Midbrain (tissue), 1 donor: ENCODE measurements at regions not wholly inside any gene's neighbourhood (a gene's known extent, or its start where the extent isn't known, plus 50 kb on each side); places are given as distances from the start of the nearest gene placed in this dataset.
"Not testable (repeated sequence)": the region's sequence is repeated elsewhere in the genome, so short reads cannot be mapped to it uniquely, and the experiment has no call there.

Source experiments
- DNase-seq: peaks from one replicate; lab custom pipeline; 2025; lab: John Stamatoyannopoulos, UW

- DNase-seq = no peak
Observed at GRCh38 chr3:137116619-137117018, 158.8 kb downstream of the IL20RB start.

GRCh38 chr3:137121704-137122314 lies 164.0 kb downstream of the IL20RB start:
- no peak for DNase-seq

- DNase-seq = no peak
Observed at GRCh38 chr3:137131081-137131480, 173.3 kb downstream of the IL20RB start.

GRCh38 chr3:137134431-137134830 lies 176.6 kb downstream of the IL20RB start:
- DNase-seq = no peak

GRCh38 chr3:137148406-137148805 lies 190.6 kb downstream of the IL20RB start:
- DNase-seq = no peak

GRCh38 chr3:137148917-137149316 lies 191.1 kb downstream of the IL20RB start:
- no peak for DNase-seq

- no peak for DNase-seq
Observed at GRCh38 chr3:137150825-137151224, 193.0 kb downstream of the IL20RB start.

GRCh38 chr3:137153046-137153445 lies 195.3 kb downstream of the IL20RB start:
- not testable (repeated sequence) for DNase-seq

GRCh38 chr3:137163241-137163871 lies 205.6 kb downstream of the IL20RB start:
- DNase-seq = no peak

- no peak for DNase-seq
Observed at GRCh38 chr3:137163958-137164357, 206.2 kb downstream of the IL20RB start.

GRCh38 chr3:137165117-137165806 lies 207.5 kb downstream of the IL20RB start:
- DNase-seq = no peak

GRCh38 chr3:137171834-137172603 lies 214.2 kb downstream of the IL20RB start:
- DNase-seq = no peak

- no peak for DNase-seq
Observed at GRCh38 chr3:137172728-137173127, 214.9 kb downstream of the IL20RB start.

- DNase-seq = no peak
Observed at GRCh38 chr3:137174514-137174913, 216.7 kb downstream of the IL20RB start.

GRCh38 chr3:137180220-137180619 lies 222.4 kb downstream of the IL20RB start:
- DNase-seq = no peak

- DNase-seq = no peak
Observed at GRCh38 chr3:137191133-137191923, 233.5 kb downstream of the IL20RB start.

- DNase-seq = no peak
Observed at GRCh38 chr3:137191951-137192350, 234.2 kb downstream of the IL20RB start.

- no peak for DNase-seq
Observed at GRCh38 chr3:137194301-137194700, 236.5 kb downstream of the IL20RB start.

GRCh38 chr3:137198374-137198773 lies 240.6 kb downstream of the IL20RB start:
- not testable (repeated sequence) for DNase-seq

GRCh38 chr3:137199678-137200077 lies 241.9 kb downstream of the IL20RB start:
- DNase-seq = no peak

- DNase-seq = no peak
Observed at GRCh38 chr3:137201066-137201465, 243.3 kb downstream of the IL20RB start.

- peak; percentile 4 for DNase-seq
Observed at GRCh38 chr3:137202941-137203340, 245.2 kb downstream of the IL20RB start.
